ENCODE measurements at regions not wholly inside any gene's neighbourhood (a gene's known extent, or its start where the extent isn't known, plus 50 kb on each side); places are given as distances from the start of the nearest gene placed in this dataset.

GRCh38 chr17:77807051-77807745, 151.3 kb upstream of the TNRC6C start:
- TF ChIP-seq NR2F2 (IDR thresholded peaks at IDR 0.05) (no peak), CTCF (IDR thresholded peaks at IDR 0.05; ENCODE audit: low read depth, low read length, missing input control) (no peak), RAD21 (IDR thresholded peaks at IDR 0.05) (no peak)

Measured in liver (tissue), 3 donors.